ENCODE measurements at regions not wholly inside any gene's neighbourhood (a gene's known extent, or its start where the extent isn't known, plus 50 kb on each side); places are given as distances from the start of the nearest gene placed in this dataset.

GRCh38 chr10:28220811-28221210 is 82.1 kb downstream of the MPP7 start:
- TF ChIP-seq CTCF (IDR thresholded peaks at IDR 0.05): no peak
- TF ChIP-seq EP300 (IDR thresholded peaks at IDR 0.05): no peak
- no peak for TF ChIP-seq POLR2AphosphoS5 (IDR thresholded peaks at IDR 0.05)
- TF ChIP-seq POLR2A (IDR thresholded peaks at IDR 0.05): no peak
- Histone ChIP-seq H3K27me3 (no peaks in the 10 kb centered on the region), H3K4me1 (peaks cover 0 to 25% (median 0%) of the 10 kb centered on the region in 3 donors), H3K36me3 (no peaks in the 10 kb centered on the region), H3K27ac (no peak overlapping the region), H3K9me3 (no peaks in the 10 kb centered on the region), H3K4me3 (no peak overlapping the region)
- no peak for ATAC-seq
- WGBS, 2 donors (ENCODE audit: low coverage in 1 of 2): 51 to 64% methylated on average over 5 of the region's 5 CpGs

GRCh38 chr10:28219251-28219650 is 83.6 kb downstream of the MPP7 start:
- H3K4me3 ChIP-seq: no peak overlapping the region
- 58 to 69% methylated on average over 3 of the region's 3 CpGs for WGBS, 2 donors (ENCODE audit: low coverage in 1 of 2)
- peaks cover 0 to 28% (median 0%) of the 10 kb centered on the region in 3 donors for H3K4me1 ChIP-seq
- no peak overlapping the region for H3K27ac ChIP-seq
- H3K9me3 ChIP-seq: no peaks in the 10 kb centered on the region
- TF ChIP-seq EP300 (IDR thresholded peaks at IDR 0.05): no peak
- TF ChIP-seq CTCF (IDR thresholded peaks at IDR 0.05): no peak
- no peak for TF ChIP-seq POLR2AphosphoS5 (IDR thresholded peaks at IDR 0.05)
- no peak for TF ChIP-seq POLR2A (IDR thresholded peaks at IDR 0.05)
- no peak for ATAC-seq
- H3K36me3 ChIP-seq: no peaks in the 10 kb centered on the region
- no peaks in the 10 kb centered on the region for H3K27me3 ChIP-seq

GRCh38 chr10:28217848-28218247 is 85.0 kb downstream of the MPP7 start:
- H3K27me3 ChIP-seq: no peaks in the 10 kb centered on the region
- H3K9me3 ChIP-seq: no peaks in the 10 kb centered on the region
- H3K4me1 ChIP-seq: peaks cover 0 to 33% (median 0%) of the 10 kb centered on the region in 3 donors
- H3K4me3 ChIP-seq: peak overlapping the region in 1 of 2 donors; percentile 12
- H3K36me3 ChIP-seq: no peaks in the 10 kb centered on the region
- 40 to 42% methylated on average over 7 of the region's 7 CpGs for WGBS, 2 donors (ENCODE audit: low coverage in 1 of 2)
- ATAC-seq: no peak
- TF ChIP-seq CTCF (IDR thresholded peaks at IDR 0.05) (no peak), POLR2AphosphoS5 (IDR thresholded peaks at IDR 0.05) (no peak), EP300 (IDR thresholded peaks at IDR 0.05) (no peak), POLR2A (IDR thresholded peaks at IDR 0.05) (no peak)
- H3K27ac ChIP-seq: no peak overlapping the region

GRCh38 chr10:28215930-28216329 is 86.9 kb downstream of the MPP7 start:
- ATAC-seq: no peak
- Histone ChIP-seq H3K4me3 (no peak overlapping the region), H3K27me3 (no peaks in the 10 kb centered on the region), H3K9me3 (no peaks in the 10 kb centered on the region), H3K4me1 (peaks cover 0 to 29% (median 0%) of the 10 kb centered on the region in 3 donors), H3K27ac (no peak overlapping the region), H3K36me3 (no peaks in the 10 kb centered on the region)
- TF ChIP-seq POLR2A (IDR thresholded peaks at IDR 0.05) (no peak), POLR2AphosphoS5 (IDR thresholded peaks at IDR 0.05) (no peak), EP300 (IDR thresholded peaks at IDR 0.05) (no peak), CTCF (IDR thresholded peaks at IDR 0.05) (no peak)
- WGBS, 2 donors (ENCODE audit: low coverage in 1 of 2): 50 to 56% methylated on average over 2 to 3 of the region's 3 CpGs

- Histone ChIP-seq H3K4me3 (no peak overlapping the region), H3K4me1 (peaks cover 0 to 22% (median 0%) of the 10 kb centered on the region in 3 donors), H3K9me3 (no peaks in the 10 kb centered on the region), H3K27me3 (no peaks in the 10 kb centered on the region), H3K36me3 (no peaks in the 10 kb centered on the region), H3K27ac (no peak overlapping the region)
- no peak for ATAC-seq
- TF ChIP-seq POLR2A (IDR thresholded peaks at IDR 0.05) (no peak), EP300 (IDR thresholded peaks at IDR 0.05) (no peak), CTCF (IDR thresholded peaks at IDR 0.05) (no peak), POLR2AphosphoS5 (IDR thresholded peaks at IDR 0.05) (no peak)
- 75 to 78% methylated on average over 4 to 6 of the region's 6 CpGs for WGBS, 2 donors (ENCODE audit: low coverage in 1 of 2)
These were observed 88.6 kb downstream of the MPP7 start for GRCh38 chr10:28214219-28214618.
